ENCODE measurements at regions not wholly inside any gene's neighbourhood (a gene's known extent, or its start where the extent isn't known, plus 50 kb on each side); places are given as distances from the start of the nearest gene placed in this dataset.

DNA sequence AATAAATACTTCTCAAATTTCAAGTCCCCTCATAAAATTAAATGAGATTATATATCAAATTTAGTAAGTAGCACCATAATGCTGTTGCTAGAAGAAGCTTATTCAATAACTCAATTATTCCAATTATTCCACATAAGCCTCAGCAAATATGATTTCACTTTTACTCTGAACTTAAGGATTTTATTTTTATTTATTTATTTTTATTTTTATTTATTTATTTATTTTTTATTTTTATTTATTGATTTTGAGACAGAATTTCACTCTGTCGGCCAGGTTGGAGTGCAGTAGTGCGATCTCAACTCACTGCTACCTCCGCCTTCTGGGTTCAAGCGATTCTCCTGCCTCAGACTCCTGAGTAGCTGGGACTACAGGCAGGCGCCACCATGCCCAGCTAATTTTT lies 1308.3 kb upstream of the CDH9 start:
- TF ChIP-seq, protein P1, sequence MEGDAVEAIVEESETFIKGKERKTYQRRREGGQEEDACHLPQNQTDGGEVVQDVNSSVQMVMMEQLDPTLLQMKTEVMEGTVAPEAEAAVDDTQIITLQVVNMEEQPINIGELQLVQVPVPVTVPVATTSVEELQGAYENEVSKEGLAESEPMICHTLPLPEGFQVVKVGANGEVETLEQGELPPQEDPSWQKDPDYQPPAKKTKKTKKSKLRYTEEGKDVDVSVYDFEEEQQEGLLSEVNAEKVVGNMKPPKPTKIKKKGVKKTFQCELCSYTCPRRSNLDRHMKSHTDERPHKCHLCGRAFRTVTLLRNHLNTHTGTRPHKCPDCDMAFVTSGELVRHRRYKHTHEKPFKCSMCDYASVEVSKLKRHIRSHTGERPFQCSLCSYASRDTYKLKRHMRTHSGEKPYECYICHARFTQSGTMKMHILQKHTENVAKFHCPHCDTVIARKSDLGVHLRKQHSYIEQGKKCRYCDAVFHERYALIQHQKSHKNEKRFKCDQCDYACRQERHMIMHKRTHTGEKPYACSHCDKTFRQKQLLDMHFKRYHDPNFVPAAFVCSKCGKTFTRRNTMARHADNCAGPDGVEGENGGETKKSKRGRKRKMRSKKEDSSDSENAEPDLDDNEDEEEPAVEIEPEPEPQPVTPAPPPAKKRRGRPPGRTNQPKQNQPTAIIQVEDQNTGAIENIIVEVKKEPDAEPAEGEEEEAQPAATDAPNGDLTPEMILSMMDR (IDR thresholded peaks at IDR 0.05; ENCODE audit: insufficient read depth, low read length), result no peak
- no peak overlapping the region for H3K4me3 ChIP-seq (ENCODE audit: low read depth, low read length)
- no peak for DNase-seq (ENCODE audit: low read depth)

DNA sequence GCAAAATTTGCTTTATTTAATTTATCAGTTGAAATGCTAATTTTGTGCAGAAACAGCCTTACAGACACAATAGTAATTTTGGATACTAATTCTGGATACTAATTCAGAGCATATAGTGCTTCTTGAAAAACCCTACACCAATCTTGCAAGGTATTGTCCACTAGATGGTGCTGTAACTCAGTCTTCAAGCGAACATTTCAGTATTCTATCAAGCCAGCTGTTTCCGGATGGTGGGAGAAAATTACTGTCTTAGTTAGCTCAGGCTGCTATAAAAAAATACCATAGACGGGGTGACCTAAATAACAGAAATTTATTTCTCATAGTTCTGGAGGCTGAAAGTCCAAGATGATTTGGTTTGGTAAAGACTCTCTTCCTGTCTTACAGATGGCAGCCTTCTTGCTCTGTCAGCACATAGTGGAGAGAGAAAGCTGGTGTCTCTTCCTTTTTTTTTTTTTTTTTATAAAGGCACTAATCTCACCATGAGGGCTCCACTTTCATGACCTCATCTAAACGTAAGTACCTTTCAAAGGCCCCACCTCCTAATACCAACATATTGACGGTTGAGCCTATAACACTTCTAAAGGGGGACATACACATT lies 1306.5 kb upstream of the CDH9 start:
- peak; percentile 10 for DNase-seq (ENCODE audit: low read depth)
- TF ChIP-seq, protein P1 (IDR thresholded peaks at IDR 0.05; ENCODE audit: insufficient read depth, low read length), result no peak
- H3K4me3 ChIP-seq (ENCODE audit: low read depth, low read length), result no peak overlapping the region

DNA sequence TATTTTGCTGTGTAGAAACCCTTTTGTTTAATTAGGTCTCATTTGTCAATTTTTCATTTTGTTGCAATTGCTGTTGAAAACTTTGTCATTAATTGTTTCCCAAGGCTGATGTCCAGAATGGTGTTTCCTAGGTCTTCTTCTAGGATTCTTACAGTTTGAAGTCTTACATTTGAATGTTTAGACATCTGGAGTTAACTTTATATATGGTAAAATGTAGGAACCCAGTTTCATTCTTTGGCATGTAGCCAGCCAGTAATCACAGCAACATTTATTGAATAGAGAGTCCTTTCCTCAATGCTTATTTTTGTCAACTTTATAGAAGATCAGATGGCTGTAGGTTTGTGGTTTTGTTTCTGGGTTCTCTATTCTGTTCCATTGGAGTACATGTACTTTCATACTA lies 1290.8 kb upstream of the CDH9 start:
- TF ChIP-seq, protein P1 (IDR thresholded peaks at IDR 0.05; ENCODE audit: insufficient read depth, low read length), result no peak
- no peak overlapping the region for H3K4me3 ChIP-seq (ENCODE audit: low read depth, low read length)
- no peak for DNase-seq (ENCODE audit: low read depth)

DNA sequence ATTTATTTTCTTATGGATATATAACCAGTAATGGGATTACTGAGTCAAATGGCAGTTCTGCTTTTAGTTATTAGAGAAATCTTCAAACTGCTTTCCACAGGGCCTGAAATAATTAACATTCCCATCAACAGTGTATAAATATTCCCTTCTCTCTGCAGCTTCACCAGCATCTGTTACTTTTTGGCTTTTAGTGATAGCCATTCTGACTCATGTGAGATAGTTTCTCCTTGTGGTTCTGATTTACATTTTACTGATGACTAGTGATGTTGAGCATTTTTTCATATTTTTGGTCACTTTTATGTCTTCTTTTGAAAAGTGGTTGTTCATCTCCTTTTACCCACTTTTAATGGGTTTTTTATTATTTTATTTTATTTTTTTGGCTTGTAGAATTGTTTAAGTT lies 1290.3 kb upstream of the CDH9 start:
- TF ChIP-seq, protein P1 (IDR thresholded peaks at IDR 0.05; ENCODE audit: insufficient read depth, low read length), result no peak
- no peak for DNase-seq (ENCODE audit: low read depth)
- H3K4me3 ChIP-seq (ENCODE audit: low read depth, low read length), result no peak overlapping the region

DNA sequence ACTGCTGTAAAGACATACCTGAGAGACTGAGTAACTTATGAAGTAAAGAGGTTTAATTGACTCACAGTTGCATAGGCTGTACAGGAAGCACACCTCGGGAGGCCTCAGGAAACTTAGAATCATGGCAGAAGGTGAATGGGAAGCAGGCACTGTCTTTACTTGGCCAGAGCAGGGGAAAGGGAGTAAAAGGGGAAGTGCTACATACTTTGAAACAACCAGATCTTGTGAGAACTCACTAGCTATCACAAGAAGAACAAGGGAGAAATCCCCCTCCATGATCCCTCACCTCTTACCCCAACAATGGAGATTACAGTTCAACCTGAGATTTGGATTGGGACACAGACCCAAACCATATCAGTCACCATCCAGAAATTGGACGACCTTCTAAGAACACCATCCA lies 1285.8 kb upstream of the CDH9 start:
- TF ChIP-seq, protein P1 (IDR thresholded peaks at IDR 0.05; ENCODE audit: insufficient read depth, low read length), result no peak
- no peak for DNase-seq (ENCODE audit: low read depth)
- no peak overlapping the region for H3K4me3 ChIP-seq (ENCODE audit: low read depth, low read length)

DNA sequence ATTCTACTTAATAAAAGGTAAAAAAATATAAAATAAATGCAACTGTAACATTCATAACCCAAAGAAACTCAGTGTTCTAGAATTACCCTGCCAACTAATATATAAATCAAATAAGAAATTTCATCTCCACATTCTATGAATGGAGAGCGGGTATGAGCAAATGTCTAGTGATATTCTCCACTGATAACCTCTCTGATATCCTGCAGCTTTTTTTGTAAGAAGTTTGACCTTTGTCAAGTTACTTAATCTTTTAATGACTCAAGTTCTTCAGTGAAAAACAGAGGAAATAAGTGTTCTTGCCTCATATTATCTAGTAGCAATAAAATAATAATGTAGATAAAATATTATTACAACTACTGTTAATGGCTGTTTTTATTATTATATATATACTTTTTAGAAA lies 1275.6 kb upstream of the CDH9 start:
- DNase-seq (ENCODE audit: low read depth), result no peak
- H3K4me3 ChIP-seq (ENCODE audit: low read depth, low read length), result no peak overlapping the region
- TF ChIP-seq, protein P1 (IDR thresholded peaks at IDR 0.05; ENCODE audit: insufficient read depth, low read length), result no peak

DNA sequence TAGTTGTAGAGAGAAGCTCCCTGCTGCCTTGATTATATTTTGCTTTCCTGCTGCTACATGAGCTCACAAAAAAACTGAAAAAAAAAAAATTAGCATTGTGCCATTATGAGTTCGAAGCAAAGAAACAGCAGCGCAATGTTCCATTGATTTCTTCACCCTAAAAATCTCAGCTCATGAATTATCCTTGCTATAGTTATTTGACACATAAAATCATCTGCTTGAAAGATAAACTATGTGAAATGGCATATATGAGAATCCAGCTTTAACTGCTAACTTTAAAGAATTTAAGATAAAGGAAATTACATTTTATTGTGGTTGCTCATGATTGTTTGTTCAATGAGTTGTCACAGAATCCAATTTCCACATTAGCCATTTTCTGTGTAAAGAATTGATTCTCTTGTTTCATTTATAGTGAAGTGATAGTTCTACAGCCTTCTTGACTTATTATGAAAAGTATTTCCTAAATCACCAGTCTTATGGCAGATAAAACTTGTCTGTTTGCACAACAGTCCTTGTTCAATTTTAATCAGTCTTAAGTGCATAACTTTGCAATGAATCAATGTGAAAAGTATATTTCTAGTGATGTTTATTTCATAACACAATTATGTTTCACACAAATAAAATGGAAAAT lies 1275.0 kb upstream of the CDH9 start:
- TF ChIP-seq, protein P1 (IDR thresholded peaks at IDR 0.05; ENCODE audit: insufficient read depth, low read length), result no peak
- no peak for DNase-seq (ENCODE audit: low read depth)
- no peak overlapping the region for H3K4me3 ChIP-seq (ENCODE audit: low read depth, low read length)
